ENCODE measurements at regions not wholly inside any gene's neighbourhood (a gene's known extent, or its start where the extent isn't known, plus 50 kb on each side); places are given as distances from the start of the nearest gene placed in this dataset.
"Not testable (repeated sequence)": the region's sequence is repeated elsewhere in the genome, so short reads cannot be mapped to it uniquely, and the experiment has no call there.

DNA sequence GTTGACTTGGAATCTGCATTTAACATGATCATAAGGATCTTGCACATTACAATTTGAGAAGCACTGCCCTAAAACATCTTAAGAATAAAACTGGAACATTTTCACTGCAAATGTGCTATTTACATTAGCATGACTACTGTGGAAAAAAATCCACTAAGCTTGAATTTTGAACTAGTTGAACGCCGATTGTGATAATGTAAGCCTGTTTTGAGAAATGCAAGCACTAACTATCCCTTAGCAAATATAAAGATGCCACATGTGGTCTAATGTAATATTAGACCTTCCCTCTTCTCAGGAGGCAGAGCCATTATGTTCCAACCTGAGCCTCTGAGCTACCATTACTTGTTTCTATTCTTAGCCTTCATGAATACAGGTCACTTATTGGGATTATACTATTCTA lies 278.0 kb downstream of the SPATA31A6 start:
- H3K27ac ChIP-seq (ENCODE audit: low read depth, low read length); H3K4me3 ChIP-seq (ENCODE audit: low read depth, low read length); H3K27me3 ChIP-seq (ENCODE audit: control insufficient read depth, insufficient read depth, low read length); H3K9me3 ChIP-seq (ENCODE audit: control insufficient read depth, insufficient read depth, low read length); H3K4me1 ChIP-seq (ENCODE audit: control insufficient read depth, insufficient read depth, low read length); H3K36me3 ChIP-seq (ENCODE audit: control insufficient read depth, insufficient read depth, low read length): not testable (repeated sequence)
- DNase-seq (ENCODE audit: low read depth in 4 of 6, low spot score in 6 of 6): peak in 1 of 6 donors; percentile 67
- WGBS (ENCODE audit: insufficient coverage): no CpG with 5 or more reads among the region's 2 CpGs

DNA sequence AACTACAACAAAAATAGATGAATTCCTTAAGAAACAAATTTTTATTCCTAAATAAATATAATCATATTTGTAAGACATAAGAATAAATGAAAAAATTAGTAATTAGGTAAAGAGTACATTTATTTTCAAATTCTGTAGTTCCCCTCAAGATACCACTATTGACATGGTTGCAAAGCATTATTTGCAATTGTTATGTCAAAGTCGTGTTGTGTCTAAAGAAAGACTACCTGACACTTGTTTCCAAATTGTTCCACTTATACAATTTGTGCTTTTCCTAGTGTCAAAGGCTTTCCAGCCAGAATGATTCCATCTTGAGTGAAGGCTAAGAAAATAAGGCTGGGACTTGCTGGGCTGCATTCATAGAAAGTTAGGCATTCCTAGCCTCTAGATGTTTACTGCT lies 278.4 kb downstream of the SPATA31A6 start:
- DNase-seq (ENCODE audit: low read depth in 4 of 6, low spot score in 6 of 6); H3K27ac ChIP-seq (ENCODE audit: low read depth, low read length); H3K36me3 ChIP-seq (ENCODE audit: control insufficient read depth, insufficient read depth, low read length); H3K4me3 ChIP-seq (ENCODE audit: low read depth, low read length); H3K4me1 ChIP-seq (ENCODE audit: control insufficient read depth, insufficient read depth, low read length); H3K27me3 ChIP-seq (ENCODE audit: control insufficient read depth, insufficient read depth, low read length); H3K9me3 ChIP-seq (ENCODE audit: control insufficient read depth, insufficient read depth, low read length): not testable (repeated sequence)
- WGBS (ENCODE audit: insufficient coverage): no CpG with 5 or more reads among the region's 1 CpG

DNA sequence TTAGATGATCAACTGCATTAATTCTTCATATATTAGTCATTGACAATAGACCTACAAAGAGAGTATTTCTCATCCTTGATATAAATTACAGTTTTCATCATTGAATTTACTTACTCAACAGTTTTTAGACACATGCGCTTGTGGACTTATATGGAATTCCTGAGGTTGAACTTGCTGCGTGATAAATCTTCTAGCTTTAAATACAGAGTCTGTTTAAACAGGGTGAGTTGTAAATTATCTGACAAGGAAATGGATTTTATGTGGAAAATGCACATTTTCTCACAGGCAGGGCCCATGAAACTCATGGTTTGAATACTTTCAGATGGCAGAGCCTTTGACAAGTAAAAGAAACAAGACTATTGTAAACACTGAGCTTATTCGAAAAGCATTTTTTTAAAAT lies 280.5 kb downstream of the SPATA31A6 start:
- no CpG with 5 or more reads among the region's 3 CpGs for WGBS (ENCODE audit: insufficient coverage)
- not testable (repeated sequence) for H3K36me3 ChIP-seq (ENCODE audit: control insufficient read depth, insufficient read depth, low read length); H3K9me3 ChIP-seq (ENCODE audit: control insufficient read depth, insufficient read depth, low read length); H3K27ac ChIP-seq (ENCODE audit: low read depth, low read length); H3K4me3 ChIP-seq (ENCODE audit: low read depth, low read length); H3K4me1 ChIP-seq (ENCODE audit: control insufficient read depth, insufficient read depth, low read length); DNase-seq (ENCODE audit: low read depth in 4 of 6, low spot score in 6 of 6); H3K27me3 ChIP-seq (ENCODE audit: control insufficient read depth, insufficient read depth, low read length)

DNA sequence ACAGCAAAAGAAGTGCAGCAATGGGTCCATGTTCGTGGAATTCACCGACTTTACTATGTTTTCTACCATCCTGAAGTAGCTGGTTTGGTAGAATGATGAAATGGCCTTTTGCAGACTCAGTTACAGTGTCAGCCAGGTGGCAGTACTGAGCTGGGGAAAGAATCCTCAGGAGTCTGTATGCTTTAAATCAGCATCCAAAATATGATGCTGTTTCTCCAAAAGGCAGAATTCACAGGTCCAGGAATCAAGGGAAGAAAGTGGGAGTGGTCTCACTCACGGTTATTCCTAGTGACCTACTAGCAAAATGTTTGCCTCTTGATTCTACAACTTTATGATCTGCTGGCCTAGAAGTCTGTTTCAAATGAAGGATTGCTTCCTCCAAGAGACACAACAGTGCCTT lies 287.1 kb downstream of the SPATA31A6 start:
- H3K4me1 ChIP-seq (ENCODE audit: control insufficient read depth, insufficient read depth, low read length); DNase-seq (ENCODE audit: low read depth in 4 of 6, low spot score in 6 of 6); H3K4me3 ChIP-seq (ENCODE audit: low read depth, low read length); H3K27me3 ChIP-seq (ENCODE audit: control insufficient read depth, insufficient read depth, low read length); H3K36me3 ChIP-seq (ENCODE audit: control insufficient read depth, insufficient read depth, low read length); H3K9me3 ChIP-seq (ENCODE audit: control insufficient read depth, insufficient read depth, low read length); H3K27ac ChIP-seq (ENCODE audit: low read depth, low read length): not testable (repeated sequence)
- no CpG with 5 or more reads among the region's 3 CpGs for WGBS (ENCODE audit: insufficient coverage)

DNA sequence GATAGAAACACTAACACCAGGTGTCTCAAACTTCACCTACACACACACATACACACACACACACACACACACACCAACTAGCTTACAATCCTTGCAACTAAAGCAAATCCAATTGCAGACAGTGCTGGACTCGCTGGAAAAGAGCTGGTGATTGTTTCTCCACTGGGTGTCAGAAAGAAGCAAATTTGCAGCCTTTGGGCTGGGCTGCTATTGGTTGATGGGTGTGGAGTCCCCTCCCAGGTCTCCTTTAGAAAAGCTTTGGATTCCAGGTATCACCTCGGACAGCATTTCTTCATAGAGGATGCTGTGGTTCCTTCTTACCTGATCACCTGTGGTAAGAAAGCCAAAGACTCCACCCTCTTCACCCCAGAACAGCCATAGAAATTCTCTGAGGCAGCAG lies 307.5 kb downstream of the SPATA31A6 start:
- H3K9me3 ChIP-seq (ENCODE audit: control insufficient read depth, insufficient read depth, low read length); H3K27me3 ChIP-seq (ENCODE audit: control insufficient read depth, insufficient read depth, low read length); H3K4me1 ChIP-seq (ENCODE audit: control insufficient read depth, insufficient read depth, low read length); H3K4me3 ChIP-seq (ENCODE audit: low read depth, low read length); DNase-seq (ENCODE audit: low read depth in 4 of 6, low spot score in 6 of 6); H3K27ac ChIP-seq (ENCODE audit: low read depth, low read length); H3K36me3 ChIP-seq (ENCODE audit: control insufficient read depth, insufficient read depth, low read length): not testable (repeated sequence)
- no CpG with 5 or more reads among the region's 2 CpGs for WGBS (ENCODE audit: insufficient coverage)

DNA sequence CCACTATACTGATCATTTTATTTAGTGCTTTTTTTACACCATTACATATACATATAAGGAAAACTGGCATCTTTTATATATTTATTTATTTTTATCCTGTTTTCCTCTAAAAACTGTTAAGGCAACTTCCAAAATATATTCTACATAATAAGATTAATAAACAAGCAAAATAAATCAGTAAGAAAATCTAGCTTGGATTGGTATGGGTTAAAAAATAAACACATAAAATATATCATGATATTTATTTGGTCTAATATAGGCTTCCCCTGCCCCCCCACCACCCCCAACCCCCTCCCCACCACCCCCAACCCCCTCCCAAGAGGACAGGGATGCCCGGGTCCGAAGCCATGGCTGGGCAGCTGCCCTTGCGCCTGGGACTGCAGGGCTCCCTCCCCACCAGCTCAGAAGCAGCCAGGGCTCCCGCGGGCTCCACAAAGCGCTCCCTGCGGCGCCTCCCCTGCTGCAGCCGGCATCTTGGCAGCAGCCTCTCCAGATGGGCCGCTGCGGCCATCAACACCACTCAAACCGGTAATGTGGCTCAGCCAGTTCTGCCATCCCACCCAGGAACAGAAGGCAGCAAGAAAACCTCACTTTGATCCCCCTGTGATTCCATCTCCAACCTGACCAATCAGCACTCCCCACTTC lies 319.3 kb downstream of the SPATA31A6 start:
- WGBS (ENCODE audit: insufficient coverage): 75% methylated on average over 10 of the region's 12 CpGs
- not testable (repeated sequence) for H3K4me3 ChIP-seq (ENCODE audit: low read depth, low read length); H3K36me3 ChIP-seq (ENCODE audit: control insufficient read depth, insufficient read depth, low read length); H3K9me3 ChIP-seq (ENCODE audit: control insufficient read depth, insufficient read depth, low read length); H3K27ac ChIP-seq (ENCODE audit: low read depth, low read length); DNase-seq (ENCODE audit: low read depth in 4 of 6, low spot score in 6 of 6); H3K4me1 ChIP-seq (ENCODE audit: control insufficient read depth, insufficient read depth, low read length); H3K27me3 ChIP-seq (ENCODE audit: control insufficient read depth, insufficient read depth, low read length)

DNA sequence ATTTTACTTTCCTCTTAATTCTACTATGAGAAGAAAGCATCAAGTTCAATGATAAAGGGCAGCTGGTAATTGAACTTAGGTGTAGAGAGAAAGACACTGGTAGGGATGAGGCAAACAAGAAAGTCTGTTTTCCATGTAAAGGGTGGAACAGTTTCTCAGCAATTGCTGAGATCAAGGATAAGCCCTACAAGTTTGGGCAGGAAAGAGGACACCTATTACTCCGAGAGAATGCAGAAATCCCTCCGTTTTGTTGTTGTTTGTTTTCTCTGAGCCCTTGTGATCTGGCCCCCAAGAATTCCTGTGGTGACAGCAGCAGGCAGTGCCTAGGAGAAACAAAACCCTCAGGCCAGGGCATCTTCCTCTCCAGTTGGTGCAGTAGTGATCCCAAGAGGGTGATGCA lies 324.7 kb downstream of the SPATA31A6 start:
- not testable (repeated sequence) for H3K27me3 ChIP-seq (ENCODE audit: control insufficient read depth, insufficient read depth, low read length); H3K36me3 ChIP-seq (ENCODE audit: control insufficient read depth, insufficient read depth, low read length); H3K4me1 ChIP-seq (ENCODE audit: control insufficient read depth, insufficient read depth, low read length); DNase-seq (ENCODE audit: low read depth in 4 of 6, low spot score in 6 of 6); H3K4me3 ChIP-seq (ENCODE audit: low read depth, low read length); H3K27ac ChIP-seq (ENCODE audit: low read depth, low read length); H3K9me3 ChIP-seq (ENCODE audit: control insufficient read depth, insufficient read depth, low read length)
- WGBS (ENCODE audit: insufficient coverage): 60% methylated on average over 1 of the region's 2 CpGs

DNA sequence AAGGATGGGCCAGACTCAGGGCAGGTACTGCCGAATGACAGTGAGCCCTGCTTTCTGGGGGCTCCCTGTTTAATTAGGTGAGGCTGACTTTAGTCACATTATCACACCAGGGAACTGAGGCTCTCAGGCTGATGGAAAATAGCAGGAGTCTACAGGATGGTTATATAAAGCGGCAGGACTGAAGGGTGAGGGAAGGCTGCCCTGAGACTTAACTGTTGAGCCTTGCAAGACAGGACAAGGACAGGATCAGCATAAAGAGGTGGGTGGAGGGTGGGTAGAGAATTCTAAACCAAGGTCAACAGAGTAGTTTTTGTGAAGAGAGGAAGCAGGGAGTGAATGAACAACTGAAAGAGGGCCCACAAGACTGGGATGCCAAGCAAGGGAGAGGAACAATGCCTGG lies 330.1 kb downstream of the SPATA31A6 start:
- WGBS (ENCODE audit: insufficient coverage): no CpG with 5 or more reads among the region's 2 CpGs

DNA sequence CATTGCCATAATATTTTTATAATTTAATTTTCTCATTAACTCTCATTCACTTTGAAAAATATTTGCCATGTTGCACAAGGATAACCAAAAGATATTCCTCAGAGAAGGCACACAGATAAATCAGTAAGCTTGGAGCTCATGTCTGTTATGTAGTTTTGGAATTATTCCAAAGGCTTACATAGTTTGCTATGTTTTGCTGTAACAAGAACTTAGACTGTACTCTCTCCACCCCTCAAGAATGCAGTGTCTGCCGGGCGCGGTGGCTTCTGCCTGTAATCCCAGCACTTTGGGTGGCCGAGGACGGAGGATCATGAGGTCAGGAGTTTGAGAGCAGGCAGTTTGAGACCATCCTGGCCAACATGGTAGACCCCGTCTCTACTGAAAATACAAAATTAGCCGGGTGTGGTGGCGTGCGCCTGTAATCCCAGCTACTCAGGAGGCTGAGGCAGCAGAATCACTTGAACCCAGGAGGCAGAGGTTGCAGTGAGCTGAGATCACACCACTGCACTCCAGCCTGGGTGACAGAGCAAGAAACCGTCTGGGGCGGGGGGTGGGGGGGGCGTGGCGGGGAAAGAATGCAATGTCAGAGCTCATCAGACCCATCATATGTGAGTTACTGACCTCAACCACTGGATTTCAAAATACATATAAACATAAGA lies 351.0 kb downstream of the SPATA31A6 start:
- not testable (repeated sequence) for H3K27me3 ChIP-seq (ENCODE audit: control insufficient read depth, insufficient read depth, low read length); H3K4me1 ChIP-seq (ENCODE audit: control insufficient read depth, insufficient read depth, low read length); H3K36me3 ChIP-seq (ENCODE audit: control insufficient read depth, insufficient read depth, low read length); H3K9me3 ChIP-seq (ENCODE audit: control insufficient read depth, insufficient read depth, low read length); H3K27ac ChIP-seq (ENCODE audit: low read depth, low read length); H3K4me3 ChIP-seq (ENCODE audit: low read depth, low read length)
- DNase-seq (ENCODE audit: low read depth in 4 of 6, low spot score in 6 of 6): peak in 2 of 6 donors; percentile 0 to 33
- WGBS (ENCODE audit: insufficient coverage): no CpG with 5 or more reads among the region's 13 CpGs

More for the DNA sequence above, 330.1 kb downstream of the SPATA31A6 start:
- H3K9me3 ChIP-seq (ENCODE audit: control insufficient read depth, insufficient read depth, low read length); H3K4me3 ChIP-seq (ENCODE audit: low read depth, low read length); DNase-seq (ENCODE audit: low read depth in 4 of 6, low spot score in 6 of 6); H3K4me1 ChIP-seq (ENCODE audit: control insufficient read depth, insufficient read depth, low read length); H3K27me3 ChIP-seq (ENCODE audit: control insufficient read depth, insufficient read depth, low read length); H3K36me3 ChIP-seq (ENCODE audit: control insufficient read depth, insufficient read depth, low read length); H3K27ac ChIP-seq (ENCODE audit: low read depth, low read length): not testable (repeated sequence)

DNA sequence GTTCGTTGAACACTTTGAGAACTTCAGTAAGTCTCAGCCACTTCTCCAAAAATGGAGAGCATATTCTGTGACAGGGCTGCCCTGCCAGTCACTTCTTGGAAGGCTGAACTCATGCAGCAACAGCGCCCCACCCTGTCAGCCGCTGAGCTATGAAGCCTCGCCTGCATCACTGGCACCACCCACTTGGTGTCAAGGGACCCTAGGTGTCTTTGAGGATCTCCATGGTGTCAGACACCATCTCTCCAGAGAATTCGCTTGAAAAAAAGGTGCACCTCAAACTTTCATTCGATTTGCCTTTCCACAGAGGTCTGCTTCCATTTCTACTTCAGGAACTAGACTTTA lies 351.5 kb downstream of the SPATA31A6 start:
- not testable (repeated sequence) for H3K9me3 ChIP-seq (ENCODE audit: control insufficient read depth, insufficient read depth, low read length); H3K27me3 ChIP-seq (ENCODE audit: control insufficient read depth, insufficient read depth, low read length); H3K4me3 ChIP-seq (ENCODE audit: low read depth, low read length); H3K4me1 ChIP-seq (ENCODE audit: control insufficient read depth, insufficient read depth, low read length); H3K36me3 ChIP-seq (ENCODE audit: control insufficient read depth, insufficient read depth, low read length); H3K27ac ChIP-seq (ENCODE audit: low read depth, low read length)
- WGBS (ENCODE audit: insufficient coverage): 58% methylated on average over 4 of the region's 6 CpGs
- DNase-seq (ENCODE audit: low read depth in 4 of 6, low spot score in 6 of 6): peak in 2 of 6 donors; percentile 3 to 14

Data from spinal cord (tissue), 9 donors.